Central memory CD8-positive, alpha-beta T cell (primary cell): ENCODE measurements at regions not wholly inside any gene's neighbourhood (a gene's known extent, or its start where the extent isn't known, plus 50 kb on each side); places are given as distances from the start of the nearest gene placed in this dataset.

Experiments used
- ATAC-seq: fragments of 150-1000 bp; cut with Tn5 transposase; replicated peaks from 2 replicates; pipeline ENCODE4 v1.10.0; 2022; ENCODE audit warnings: mild to moderate bottlenecking, moderate FRiP score, moderate number of reproducible peaks; ENCODE audit not compliant: poor library complexity, severe bottlenecking; ENCODE audit errors: extremely low read depth
- DNase-seq, 2 donors: peaks; one replicate each; pipeline ENCODE4 v3.0.0; 2021; ENCODE audit warnings: low spot score in 2 of 2
- H3K27ac Mint-ChIP-seq: one replicate; pipeline ENCODE4 v1.8.0; 2022; ENCODE audit warnings: low read depth, mild to moderate bottlenecking, moderate library complexity, mixed read lengths
- H3K27me3 Mint-ChIP-seq: one replicate; pipeline ENCODE4 v1.8.0; 2022; ENCODE audit warnings: mixed read lengths
- H3K36me3 Mint-ChIP-seq: one replicate; pipeline ENCODE4 v1.8.0; 2022; ENCODE audit warnings: mild to moderate bottlenecking, moderate library complexity, mixed read lengths; ENCODE audit not compliant: insufficient read depth
- H3K4me1 Mint-ChIP-seq: one replicate; pipeline ENCODE4 v1.8.0; 2022; ENCODE audit warnings: mixed read lengths
- H3K4me3 Mint-ChIP-seq: one replicate; pipeline ENCODE4 v1.8.0; 2022; ENCODE audit warnings: mild to moderate bottlenecking, moderate library complexity, mixed read lengths
- H3K9me3 Mint-ChIP-seq: one replicate; pipeline ENCODE4 v1.8.0; 2022; ENCODE audit warnings: mixed read lengths

DNA sequence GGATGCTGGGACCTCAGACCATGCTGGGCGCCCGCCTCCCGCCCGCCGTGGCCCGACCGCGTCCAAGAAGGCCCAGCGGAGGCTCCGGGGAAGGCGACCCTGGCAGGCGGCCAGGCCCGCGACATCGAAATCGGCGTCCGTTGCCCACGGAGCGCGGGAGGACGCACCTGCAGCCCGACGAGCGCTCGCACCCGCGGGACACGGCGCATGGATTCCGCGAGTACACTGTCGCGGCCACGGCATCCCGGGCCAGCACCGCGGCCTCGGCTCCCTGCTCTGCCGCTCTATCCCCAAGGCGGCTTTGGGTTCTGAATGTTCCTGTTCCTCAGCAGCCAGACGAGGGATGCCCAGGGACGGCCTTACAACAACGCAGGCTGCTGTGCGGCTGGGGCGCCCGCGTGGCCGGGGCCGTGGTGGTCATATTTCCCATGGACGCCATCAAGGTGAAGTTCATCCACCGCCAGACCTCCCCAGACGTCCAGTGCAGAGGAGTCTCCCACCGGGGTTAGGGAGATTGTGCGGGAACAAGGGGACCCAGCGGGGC is 67.5 kb upstream of the ZNF722 start:
- Mint-ChIP-seq H3K36me3 (no peaks in the 10 kb centered on the region), H3K9me3 (no peaks in the 10 kb centered on the region), H3K4me3 (no peak overlapping the region), H3K27me3 (no peaks in the 10 kb centered on the region), H3K4me1 (peaks cover 5% of the 10 kb centered on the region), H3K27ac (no peak overlapping the region)
- ATAC-seq (no peak), DNase-seq (no peak)

DNA sequence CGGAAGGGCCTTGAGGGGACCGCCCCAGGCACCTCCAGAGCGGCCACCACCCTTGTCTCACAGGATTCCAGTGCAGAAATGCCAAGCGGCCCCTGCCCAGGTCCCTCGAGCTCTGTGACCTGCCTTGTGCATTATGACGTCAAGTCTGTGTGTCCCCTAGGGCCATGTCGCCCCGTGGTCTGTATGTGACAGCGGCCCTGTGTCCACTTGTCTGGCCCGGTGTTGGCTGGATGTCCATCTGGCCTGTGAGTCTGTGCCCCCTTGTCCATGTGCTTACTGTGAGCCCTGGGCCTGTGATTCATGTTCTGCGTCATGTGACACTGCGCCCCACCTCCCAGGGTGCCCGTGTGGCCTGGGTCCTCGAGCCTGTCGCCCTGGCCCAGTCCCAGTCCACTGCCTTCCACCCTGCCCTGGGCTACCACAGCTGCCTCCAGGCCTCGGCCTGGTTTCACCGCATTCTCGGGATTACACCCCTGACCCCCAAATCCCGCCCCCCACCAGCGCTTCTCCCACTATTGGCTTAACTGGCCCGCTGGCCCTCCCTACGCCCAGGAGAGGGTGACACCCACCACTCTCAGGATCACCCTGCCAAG is 66.6 kb upstream of the ZNF722 start:
- Mint-ChIP-seq H3K27me3 (no peaks in the 10 kb centered on the region), H3K27ac (no peak overlapping the region), H3K4me3 (no peak overlapping the region), H3K9me3 (no peaks in the 10 kb centered on the region), H3K4me1 (no peaks in the 10 kb centered on the region), H3K36me3 (no peaks in the 10 kb centered on the region)
- DNase-seq (no peak), ATAC-seq (no peak)
